SK-N-SH (cell line): ENCODE measurements at regions not wholly inside any gene's neighbourhood (a gene's known extent, or its start where the extent isn't known, plus 50 kb on each side); places are given as distances from the start of the nearest gene placed in this dataset.

Experiments used
- ELF1 ChIP-seq: IDR thresholded peaks from 2 replicates; pipeline ENCODE4 v1.4.0; 2012
- RCOR1 ChIP-seq: fragments of 150-350 bp; IDR thresholded peaks from 2 replicates; pipeline ENCODE4 v1.6.1; 2017; ENCODE audit warnings: antibody characterized with exemption, low read length
- SMC3 ChIP-seq: IDR thresholded peaks from 2 replicates; pipeline ENCODE4 v1.6.1; 2012; ENCODE audit warnings: low read depth, low read length, improper control_type of control experiment
- TF ChIP-seq, protein P1 (sequence below): fragments of 200-600 bp; sonication (generic); IDR thresholded peaks from 2 replicates; pipeline ENCODE4 v1.6.1; 2017; ENCODE audit warnings: antibody characterized with exemption, mild to moderate bottlenecking, moderate library complexity
- TF ChIP-seq, protein P2 (sequence below): IDR thresholded peaks from 2 replicates; pipeline ENCODE4; 2012
- TF ChIP-seq, protein P3 (sequence below): IDR thresholded peaks from 2 replicates; pipeline ENCODE4 v1.4.0; 2012; ENCODE audit warnings: low read depth

DNA sequence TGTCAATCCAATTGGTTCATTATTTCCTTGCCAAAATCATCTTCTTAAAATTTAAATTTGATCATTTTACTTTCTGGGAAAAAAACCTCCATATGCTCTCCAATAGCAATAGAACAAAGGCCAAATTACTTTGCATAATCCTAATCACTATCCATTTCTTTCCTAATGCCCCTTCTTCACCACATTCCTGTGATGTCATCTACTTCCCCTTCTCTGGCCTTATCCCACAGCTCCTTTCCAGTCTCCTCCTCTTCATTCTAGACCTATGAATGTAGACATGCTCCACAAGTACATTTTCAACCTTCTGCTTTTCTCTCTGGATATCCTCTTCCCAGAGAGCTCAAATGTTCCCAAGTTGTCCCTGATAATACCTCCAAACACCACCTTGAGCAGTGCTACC is 216.6 kb downstream of the MRPL39 start:
- TF ChIP-seq, protein P1, sequence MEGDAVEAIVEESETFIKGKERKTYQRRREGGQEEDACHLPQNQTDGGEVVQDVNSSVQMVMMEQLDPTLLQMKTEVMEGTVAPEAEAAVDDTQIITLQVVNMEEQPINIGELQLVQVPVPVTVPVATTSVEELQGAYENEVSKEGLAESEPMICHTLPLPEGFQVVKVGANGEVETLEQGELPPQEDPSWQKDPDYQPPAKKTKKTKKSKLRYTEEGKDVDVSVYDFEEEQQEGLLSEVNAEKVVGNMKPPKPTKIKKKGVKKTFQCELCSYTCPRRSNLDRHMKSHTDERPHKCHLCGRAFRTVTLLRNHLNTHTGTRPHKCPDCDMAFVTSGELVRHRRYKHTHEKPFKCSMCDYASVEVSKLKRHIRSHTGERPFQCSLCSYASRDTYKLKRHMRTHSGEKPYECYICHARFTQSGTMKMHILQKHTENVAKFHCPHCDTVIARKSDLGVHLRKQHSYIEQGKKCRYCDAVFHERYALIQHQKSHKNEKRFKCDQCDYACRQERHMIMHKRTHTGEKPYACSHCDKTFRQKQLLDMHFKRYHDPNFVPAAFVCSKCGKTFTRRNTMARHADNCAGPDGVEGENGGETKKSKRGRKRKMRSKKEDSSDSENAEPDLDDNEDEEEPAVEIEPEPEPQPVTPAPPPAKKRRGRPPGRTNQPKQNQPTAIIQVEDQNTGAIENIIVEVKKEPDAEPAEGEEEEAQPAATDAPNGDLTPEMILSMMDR: no peak
- TF ChIP-seq, protein P2, sequence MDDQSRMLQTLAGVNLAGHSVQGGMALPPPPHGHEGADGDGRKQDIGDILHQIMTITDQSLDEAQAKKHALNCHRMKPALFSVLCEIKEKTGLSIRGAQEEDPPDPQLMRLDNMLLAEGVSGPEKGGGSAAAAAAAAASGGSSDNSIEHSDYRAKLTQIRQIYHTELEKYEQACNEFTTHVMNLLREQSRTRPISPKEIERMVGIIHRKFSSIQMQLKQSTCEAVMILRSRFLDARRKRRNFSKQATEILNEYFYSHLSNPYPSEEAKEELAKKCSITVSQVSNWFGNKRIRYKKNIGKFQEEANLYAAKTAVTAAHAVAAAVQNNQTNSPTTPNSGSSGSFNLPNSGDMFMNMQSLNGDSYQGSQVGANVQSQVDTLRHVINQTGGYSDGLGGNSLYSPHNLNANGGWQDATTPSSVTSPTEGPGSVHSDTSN: no peak
- TF ChIP-seq ELF1: no peak
- no peak for TF ChIP-seq SMC3
- TF ChIP-seq, protein P3, sequence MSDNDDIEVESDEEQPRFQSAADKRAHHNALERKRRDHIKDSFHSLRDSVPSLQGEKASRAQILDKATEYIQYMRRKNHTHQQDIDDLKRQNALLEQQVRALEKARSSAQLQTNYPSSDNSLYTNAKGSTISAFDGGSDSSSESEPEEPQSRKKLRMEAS: no peak
- TF ChIP-seq RCOR1: no peak
